Ishikawa (cell line): ENCODE measurements at regions not wholly inside any gene's neighbourhood (a gene's known extent, or its start where the extent isn't known, plus 50 kb on each side); places are given as distances from the start of the nearest gene placed in this dataset.

Experiments
- CEBPB ChIP-seq: IDR thresholded peaks from 2 replicates; pipeline ENCODE4 v1.6.1; 2012
- CREB1 ChIP-seq: IDR thresholded peaks from 2 replicates; pipeline ENCODE4 v1.6.1; 2012; ENCODE audit warnings: low read depth
- EGR1 ChIP-seq: IDR thresholded peaks from 2 replicates; pipeline ENCODE4 v1.6.1; 2012
- EP300 ChIP-seq: IDR thresholded peaks from 2 replicates; pipeline ENCODE4 v1.6.1; 2012; ENCODE audit warnings: borderline replicate concordance
- FOXM1 ChIP-seq: IDR thresholded peaks from 2 replicates; pipeline ENCODE4 v1.6.1; 2012; ENCODE audit warnings: low read depth, borderline replicate concordance
- NFIC ChIP-seq: IDR thresholded peaks from 2 replicates; pipeline ENCODE4 v1.6.1; 2012
- RAD21 ChIP-seq: IDR thresholded peaks from 2 replicates; pipeline ENCODE4 v1.6.1; 2012; ENCODE audit warnings: low read depth
- TAF1 ChIP-seq: IDR thresholded peaks from 2 replicates; pipeline ENCODE4 v1.6.1; 2012; ENCODE audit warnings: low read depth, mild to moderate bottlenecking
- TCF12 ChIP-seq: IDR thresholded peaks from 2 replicates; pipeline ENCODE4 v1.6.1; 2012; ENCODE audit warnings: low read depth
- TEAD4 ChIP-seq: IDR thresholded peaks from 2 replicates; pipeline ENCODE4 v1.6.1; 2012
- YY1 ChIP-seq: IDR thresholded peaks from 2 replicates; pipeline ENCODE4 v1.6.1; 2012; ENCODE audit warnings: low read depth
- ZBTB7A ChIP-seq: IDR thresholded peaks from 2 replicates; pipeline ENCODE4 v1.6.1; 2012; ENCODE audit warnings: low read depth
- TF ChIP-seq, protein P1 (sequence below): IDR thresholded peaks from 2 replicates; pipeline ENCODE4 v1.6.1; 2012
- TF ChIP-seq, protein P2 (sequence below): IDR thresholded peaks from 2 replicates; pipeline ENCODE4 v1.6.1; 2012; ENCODE audit warnings: low read depth, mild to moderate bottlenecking
- TF ChIP-seq, protein P3 (sequence below): IDR thresholded peaks from 2 replicates; pipeline ENCODE4 v1.6.1; 2012

DNA sequence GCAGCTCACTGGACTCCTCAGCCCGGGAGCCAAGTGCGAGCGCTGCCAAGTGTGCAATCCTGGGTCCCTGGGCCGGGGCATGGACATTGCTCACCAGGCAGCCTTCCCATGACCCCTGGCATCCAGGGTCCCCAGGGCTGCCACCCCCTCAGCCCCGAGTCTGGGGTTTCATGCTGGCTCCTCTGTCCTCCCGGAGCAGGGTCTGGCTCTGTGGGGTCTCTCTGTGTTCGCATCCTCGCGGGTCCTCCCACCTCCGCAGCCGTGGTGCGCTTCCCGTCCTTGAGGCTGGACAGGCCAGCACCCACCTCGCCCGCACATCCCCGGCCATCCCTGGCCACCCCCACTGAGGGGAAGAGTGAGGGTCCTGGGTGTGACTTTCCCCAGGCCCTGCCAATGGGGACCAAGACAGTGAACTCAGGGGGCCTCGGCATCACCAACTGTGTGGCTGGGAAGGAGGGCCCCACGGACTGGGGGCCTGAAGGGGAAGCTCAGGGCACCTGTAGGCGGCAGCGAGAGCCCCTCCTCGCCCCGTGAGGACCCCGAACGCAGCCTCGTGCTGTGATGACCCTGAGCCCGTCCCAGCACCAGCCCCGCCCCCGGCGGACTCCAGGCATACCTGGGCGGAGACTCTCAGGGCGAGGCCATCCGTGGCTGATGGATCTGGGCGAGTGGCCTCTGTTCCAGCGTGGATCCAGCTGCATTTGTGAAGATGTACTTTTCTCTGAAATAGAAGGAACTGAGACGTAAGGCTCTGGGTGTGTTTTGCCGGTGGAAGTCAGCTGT lies 50.3 kb upstream of the CFAP46 start:
- TF ChIP-seq YY1 (no peak), RAD21 (no peak), NFIC (no peak), CREB1 (no peak), EGR1 (no peak), ZBTB7A (no peak), FOXM1 (no peak), TAF1 (no peak), TEAD4 (no peak), CEBPB (no peak), TCF12 (no peak), EP300 (no peak)
- TF ChIP-seq, protein P1, sequence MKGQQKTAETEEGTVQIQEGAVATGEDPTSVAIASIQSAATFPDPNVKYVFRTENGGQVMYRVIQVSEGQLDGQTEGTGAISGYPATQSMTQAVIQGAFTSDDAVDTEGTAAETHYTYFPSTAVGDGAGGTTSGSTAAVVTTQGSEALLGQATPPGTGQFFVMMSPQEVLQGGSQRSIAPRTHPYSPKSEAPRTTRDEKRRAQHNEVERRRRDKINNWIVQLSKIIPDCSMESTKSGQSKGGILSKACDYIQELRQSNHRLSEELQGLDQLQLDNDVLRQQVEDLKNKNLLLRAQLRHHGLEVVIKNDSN, result no peak
- TF ChIP-seq, protein P2, sequence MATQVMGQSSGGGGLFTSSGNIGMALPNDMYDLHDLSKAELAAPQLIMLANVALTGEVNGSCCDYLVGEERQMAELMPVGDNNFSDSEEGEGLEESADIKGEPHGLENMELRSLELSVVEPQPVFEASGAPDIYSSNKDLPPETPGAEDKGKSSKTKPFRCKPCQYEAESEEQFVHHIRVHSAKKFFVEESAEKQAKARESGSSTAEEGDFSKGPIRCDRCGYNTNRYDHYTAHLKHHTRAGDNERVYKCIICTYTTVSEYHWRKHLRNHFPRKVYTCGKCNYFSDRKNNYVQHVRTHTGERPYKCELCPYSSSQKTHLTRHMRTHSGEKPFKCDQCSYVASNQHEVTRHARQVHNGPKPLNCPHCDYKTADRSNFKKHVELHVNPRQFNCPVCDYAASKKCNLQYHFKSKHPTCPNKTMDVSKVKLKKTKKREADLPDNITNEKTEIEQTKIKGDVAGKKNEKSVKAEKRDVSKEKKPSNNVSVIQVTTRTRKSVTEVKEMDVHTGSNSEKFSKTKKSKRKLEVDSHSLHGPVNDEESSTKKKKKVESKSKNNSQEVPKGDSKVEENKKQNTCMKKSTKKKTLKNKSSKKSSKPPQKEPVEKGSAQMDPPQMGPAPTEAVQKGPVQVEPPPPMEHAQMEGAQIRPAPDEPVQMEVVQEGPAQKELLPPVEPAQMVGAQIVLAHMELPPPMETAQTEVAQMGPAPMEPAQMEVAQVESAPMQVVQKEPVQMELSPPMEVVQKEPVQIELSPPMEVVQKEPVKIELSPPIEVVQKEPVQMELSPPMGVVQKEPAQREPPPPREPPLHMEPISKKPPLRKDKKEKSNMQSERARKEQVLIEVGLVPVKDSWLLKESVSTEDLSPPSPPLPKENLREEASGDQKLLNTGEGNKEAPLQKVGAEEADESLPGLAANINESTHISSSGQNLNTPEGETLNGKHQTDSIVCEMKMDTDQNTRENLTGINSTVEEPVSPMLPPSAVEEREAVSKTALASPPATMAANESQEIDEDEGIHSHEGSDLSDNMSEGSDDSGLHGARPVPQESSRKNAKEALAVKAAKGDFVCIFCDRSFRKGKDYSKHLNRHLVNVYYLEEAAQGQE, result no peak
- TF ChIP-seq, protein P3, sequence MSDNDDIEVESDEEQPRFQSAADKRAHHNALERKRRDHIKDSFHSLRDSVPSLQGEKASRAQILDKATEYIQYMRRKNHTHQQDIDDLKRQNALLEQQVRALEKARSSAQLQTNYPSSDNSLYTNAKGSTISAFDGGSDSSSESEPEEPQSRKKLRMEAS, result no peak
